22Rv1 (cell line): ENCODE measurements at regions not wholly inside any gene's neighbourhood (a gene's known extent, or its start where the extent isn't known, plus 50 kb on each side); places are given as distances from the start of the nearest gene placed in this dataset.

Source experiments
- H3K27ac ChIP-seq: fragments of 450-650 bp; 2 replicates; pipeline ENCODE4 v1.5.1; 2017
- ZFX ChIP-seq: fragments of 450-650 bp; IDR thresholded peaks from 2 replicates; pipeline ENCODE4 v1.6.1; 2017; ENCODE audit warnings: antibody characterized with exemption, borderline replicate concordance
- TF ChIP-seq, protein P1 (sequence below): fragments of 450-650 bp; IDR thresholded peaks from 2 replicates; pipeline ENCODE4 v1.5.1; 2017; ENCODE audit warnings: mild to moderate bottlenecking

DNA sequence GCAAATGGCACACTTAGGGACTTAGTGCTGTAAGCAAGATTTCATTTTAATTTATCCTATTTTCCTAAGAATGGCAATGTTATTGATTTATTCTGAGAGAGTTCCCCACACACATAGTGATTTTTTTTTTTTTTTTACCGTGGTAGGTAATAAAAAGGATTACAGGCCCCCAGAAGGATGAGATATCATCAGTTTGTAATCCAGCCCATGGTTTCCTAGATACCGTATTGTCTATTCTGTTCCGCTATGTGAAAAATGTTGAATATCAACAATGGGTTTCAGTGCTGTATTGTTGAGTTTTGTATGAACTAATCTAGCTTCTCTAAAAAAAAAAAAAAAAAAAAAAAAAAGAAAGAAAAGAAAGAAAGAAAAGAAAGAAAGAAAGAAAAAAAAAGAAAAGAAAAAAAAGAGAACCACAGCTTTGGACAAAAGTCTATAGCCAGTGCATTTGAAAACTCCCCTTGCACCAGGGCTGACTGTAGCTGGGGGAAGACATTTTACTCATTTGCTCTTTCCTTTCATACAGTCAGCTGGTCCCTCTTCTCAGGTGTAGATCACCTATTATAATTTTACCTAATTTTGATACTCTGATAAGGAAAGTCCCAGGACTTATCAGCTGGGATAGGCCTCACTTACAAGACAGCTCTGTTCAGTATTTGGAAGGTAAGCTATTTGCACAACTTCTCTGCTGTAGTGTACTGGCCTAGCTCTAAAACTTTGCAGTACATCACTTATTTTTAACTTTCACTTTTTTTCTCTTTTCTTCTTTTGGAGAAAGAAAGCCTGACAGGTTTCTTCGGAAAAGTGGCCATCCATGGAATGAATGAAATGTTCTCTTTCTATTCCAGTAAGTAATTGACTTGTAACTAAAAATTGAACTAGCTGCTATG is 101.4 kb upstream of the SOX2 start:
- no peak overlapping the region for H3K27ac ChIP-seq
- TF ChIP-seq ZFX, result no peak
- TF ChIP-seq, protein P1, sequence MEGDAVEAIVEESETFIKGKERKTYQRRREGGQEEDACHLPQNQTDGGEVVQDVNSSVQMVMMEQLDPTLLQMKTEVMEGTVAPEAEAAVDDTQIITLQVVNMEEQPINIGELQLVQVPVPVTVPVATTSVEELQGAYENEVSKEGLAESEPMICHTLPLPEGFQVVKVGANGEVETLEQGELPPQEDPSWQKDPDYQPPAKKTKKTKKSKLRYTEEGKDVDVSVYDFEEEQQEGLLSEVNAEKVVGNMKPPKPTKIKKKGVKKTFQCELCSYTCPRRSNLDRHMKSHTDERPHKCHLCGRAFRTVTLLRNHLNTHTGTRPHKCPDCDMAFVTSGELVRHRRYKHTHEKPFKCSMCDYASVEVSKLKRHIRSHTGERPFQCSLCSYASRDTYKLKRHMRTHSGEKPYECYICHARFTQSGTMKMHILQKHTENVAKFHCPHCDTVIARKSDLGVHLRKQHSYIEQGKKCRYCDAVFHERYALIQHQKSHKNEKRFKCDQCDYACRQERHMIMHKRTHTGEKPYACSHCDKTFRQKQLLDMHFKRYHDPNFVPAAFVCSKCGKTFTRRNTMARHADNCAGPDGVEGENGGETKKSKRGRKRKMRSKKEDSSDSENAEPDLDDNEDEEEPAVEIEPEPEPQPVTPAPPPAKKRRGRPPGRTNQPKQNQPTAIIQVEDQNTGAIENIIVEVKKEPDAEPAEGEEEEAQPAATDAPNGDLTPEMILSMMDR, result no peak

DNA sequence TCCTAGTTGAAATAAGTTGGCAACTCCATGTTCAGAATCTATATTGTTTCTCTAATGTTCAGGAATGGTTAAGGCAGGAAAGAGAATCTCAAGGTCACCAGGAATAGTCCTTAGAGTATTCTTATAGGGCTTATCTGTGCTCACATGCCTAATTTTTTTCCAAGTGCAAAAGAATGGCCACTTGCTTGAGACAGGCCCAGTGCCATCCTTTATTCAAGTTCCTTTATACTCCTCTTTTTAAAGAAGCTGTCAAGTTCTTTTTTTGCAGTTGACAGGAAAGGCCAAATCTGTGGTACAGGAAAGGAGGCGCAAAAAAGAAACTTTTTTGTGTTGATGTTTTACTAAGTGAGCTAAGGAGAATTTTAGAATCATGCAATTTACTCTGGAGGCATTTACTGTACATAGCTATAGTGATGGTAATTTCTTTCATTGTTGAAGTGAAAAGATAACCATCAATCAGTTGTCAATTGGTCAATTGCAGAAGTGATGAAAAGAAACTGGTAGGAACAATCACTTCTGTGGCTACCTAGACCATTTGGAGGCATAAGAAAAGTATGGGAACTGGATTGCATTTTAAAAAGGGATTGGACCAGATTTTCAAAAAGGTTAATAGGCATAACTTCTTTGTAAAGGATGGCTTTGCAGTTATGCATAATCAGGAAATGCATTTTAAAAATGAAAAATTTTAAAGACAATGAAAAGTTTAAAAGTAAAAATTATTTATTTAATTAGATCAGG is 102.5 kb upstream of the SOX2 start:
- no peak overlapping the region for H3K27ac ChIP-seq
- TF ChIP-seq ZFX, result no peak
- TF ChIP-seq, protein P1, result no peak

DNA sequence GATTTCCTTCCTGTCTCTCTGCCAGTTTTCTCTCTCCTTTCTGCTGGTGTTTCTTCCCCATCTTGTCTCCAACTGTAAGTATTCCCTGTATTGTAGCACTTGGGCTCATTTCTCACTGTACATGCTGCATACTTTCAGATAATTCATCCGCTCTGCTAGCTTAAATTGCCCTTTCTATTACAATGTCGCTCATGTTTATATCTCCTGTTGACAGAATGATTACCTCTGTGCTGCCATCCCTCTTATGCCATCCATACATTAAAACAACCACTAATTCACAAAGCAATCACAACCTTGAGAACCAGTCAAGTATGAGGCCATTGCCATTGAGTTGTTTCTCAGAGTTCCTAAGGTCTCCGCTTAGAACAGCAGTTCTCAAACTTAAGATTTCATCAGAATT is 107.5 kb upstream of the SOX2 start:
- no peak overlapping the region for H3K27ac ChIP-seq
- TF ChIP-seq ZFX, result no peak
- TF ChIP-seq, protein P1, result no peak

DNA sequence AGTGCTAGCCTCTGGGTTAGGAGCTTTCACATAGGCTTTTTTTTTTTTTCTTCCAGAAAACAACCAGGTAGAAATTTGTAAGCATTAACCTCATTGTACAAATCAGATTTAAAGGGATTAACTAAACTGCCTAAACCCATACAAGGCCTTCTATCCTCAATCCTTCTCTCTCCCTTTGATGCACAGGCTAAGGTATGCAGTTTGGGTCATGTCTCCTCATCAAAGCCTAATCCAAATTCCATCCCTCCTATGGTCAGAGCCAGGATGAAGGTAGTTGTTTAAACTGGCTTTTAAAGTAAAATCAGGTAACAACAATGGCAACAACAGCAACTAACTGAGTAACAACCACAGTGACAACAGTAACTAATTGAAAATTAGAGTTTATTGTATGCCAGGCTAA is 115.6 kb upstream of the SOX2 start:
- TF ChIP-seq, protein P1, result no peak
- TF ChIP-seq ZFX, result no peak
- no peak overlapping the region for H3K27ac ChIP-seq

DNA sequence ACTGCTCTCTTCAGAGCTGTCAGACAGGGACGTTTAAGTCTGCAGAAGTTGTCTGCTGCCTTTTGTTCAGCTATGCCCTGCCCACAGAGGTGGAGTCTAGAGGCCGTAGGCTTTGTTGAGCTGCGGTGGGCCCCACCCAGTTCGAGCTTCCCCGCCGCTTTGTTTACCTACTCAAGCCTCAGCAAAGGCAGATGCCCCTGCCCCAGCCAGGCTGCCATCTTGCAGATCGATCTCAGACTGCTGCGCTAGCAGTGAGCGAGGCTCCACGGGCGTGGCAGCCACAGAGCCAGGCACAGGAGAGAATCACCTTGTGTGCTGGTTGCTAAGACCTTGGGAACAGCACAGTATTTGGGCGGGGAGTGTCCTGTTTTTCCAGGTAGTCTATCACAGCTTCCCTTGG is 120.8 kb upstream of the SOX2 start:
- peak overlapping the region; percentile 48 for H3K27ac ChIP-seq

DNA sequence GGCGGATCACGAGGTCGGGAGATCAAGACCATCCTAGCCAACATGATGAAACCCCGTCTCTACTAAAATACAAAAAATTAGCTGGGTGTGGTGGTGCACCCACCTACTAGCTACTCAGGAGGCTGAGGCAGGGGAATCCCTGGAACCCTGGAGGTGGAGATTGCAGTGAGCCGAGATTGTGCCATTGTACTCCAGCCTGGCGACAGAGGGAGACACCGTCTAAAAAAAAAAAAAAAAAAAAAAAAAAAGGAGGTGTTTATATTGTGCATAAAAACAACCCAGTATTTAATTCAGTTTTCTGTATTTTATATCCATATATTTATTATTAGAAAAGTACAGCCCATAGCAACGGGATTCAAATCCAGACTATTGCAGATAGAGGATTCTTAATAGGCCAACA is 129.1 kb upstream of the SOX2 start:
- H3K27ac ChIP-seq, result no peak overlapping the region
- TF ChIP-seq, protein P1, result no peak
- no peak for TF ChIP-seq ZFX

DNA sequence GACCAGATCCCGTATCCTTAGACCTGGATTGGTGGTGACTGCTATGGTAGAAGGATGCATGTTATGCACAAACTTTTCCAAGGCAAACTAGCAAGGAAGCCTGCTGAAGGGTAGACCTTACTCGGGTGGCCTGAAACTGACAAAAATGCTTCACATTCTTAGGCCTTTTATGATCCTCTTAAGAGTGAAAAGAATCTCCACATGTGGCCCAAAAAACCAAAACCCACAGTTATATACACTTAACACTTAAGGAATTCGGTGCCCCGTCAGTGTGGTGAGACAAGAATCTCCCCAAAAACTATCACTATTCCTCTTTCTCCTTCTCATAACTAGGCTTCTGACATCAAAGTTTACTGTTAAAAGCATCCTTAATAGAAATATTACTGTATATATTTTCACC is 130.1 kb upstream of the SOX2 start:
- H3K27ac ChIP-seq, result no peak overlapping the region
- TF ChIP-seq, protein P1, result no peak
- no peak for TF ChIP-seq ZFX
